ENCODE measurements at regions not wholly inside any gene's neighbourhood (a gene's known extent, or its start where the extent isn't known, plus 50 kb on each side); places are given as distances from the start of the nearest gene placed in this dataset.

DNA sequence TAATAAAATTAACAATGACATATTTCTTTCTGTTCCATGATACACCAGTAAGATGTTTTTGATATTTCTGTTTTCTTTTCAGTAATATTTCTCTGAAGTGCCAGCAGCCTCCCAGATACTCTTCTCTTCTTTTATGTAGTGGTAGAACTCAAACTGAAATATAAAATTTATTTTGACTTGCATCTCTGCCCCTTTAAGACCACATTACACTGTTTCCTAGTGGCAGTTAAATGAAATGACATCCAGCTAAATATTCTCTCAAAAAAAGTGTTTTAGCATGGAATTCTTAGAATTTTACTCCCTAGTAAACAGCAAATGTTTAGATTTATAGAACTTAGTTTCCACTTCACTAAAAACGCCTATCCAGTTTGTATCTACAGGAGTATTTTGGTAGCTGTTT, 237.2 kb upstream of the MTPN start:
- no peaks in the 10 kb centered on the region for H3K36me3 Mint-ChIP-seq (ENCODE audit: unreplicated experiment)
- no peak for DNase-seq (ENCODE audit: extremely low spot score, unreplicated experiment)
- no peaks in the 10 kb centered on the region for H3K9me3 Mint-ChIP-seq (ENCODE audit: unreplicated experiment)
- no peak overlapping the region for H3K4me3 Mint-ChIP-seq (ENCODE audit: unreplicated experiment)
- H3K27me3 Mint-ChIP-seq (ENCODE audit: unreplicated experiment) = peaks cover 22% of the 10 kb centered on the region
- H3K4me1 Mint-ChIP-seq (ENCODE audit: unreplicated experiment) = no peaks in the 10 kb centered on the region
- peak; percentile 14 for TF ChIP-seq CTCF (IDR thresholded peaks at IDR 0.05)
- H3K27ac Mint-ChIP-seq (ENCODE audit: unreplicated experiment) = no peak overlapping the region

- H3K27ac Mint-ChIP-seq (ENCODE audit: unreplicated experiment) = no peak overlapping the region
- no peak overlapping the region for H3K4me3 Mint-ChIP-seq (ENCODE audit: unreplicated experiment)
- no peaks in the 10 kb centered on the region for H3K9me3 Mint-ChIP-seq (ENCODE audit: unreplicated experiment)
- no peaks in the 10 kb centered on the region for H3K36me3 Mint-ChIP-seq (ENCODE audit: unreplicated experiment)
- H3K4me1 Mint-ChIP-seq (ENCODE audit: unreplicated experiment) = no peaks in the 10 kb centered on the region
- DNase-seq (ENCODE audit: extremely low spot score, unreplicated experiment) = no peak
- peaks cover 15% of the 10 kb centered on the region for H3K27me3 Mint-ChIP-seq (ENCODE audit: unreplicated experiment)
- TF ChIP-seq CTCF (IDR thresholded peaks at IDR 0.05) = no peak
Observed at GRCh38 chr7:136213012-136213411, 235.9 kb upstream of the MTPN start.

GRCh38 chr7:136210664-136211063, 233.5 kb upstream of the MTPN start:
- no peaks in the 10 kb centered on the region for H3K36me3 Mint-ChIP-seq (ENCODE audit: unreplicated experiment)
- H3K4me1 Mint-ChIP-seq (ENCODE audit: unreplicated experiment) = no peaks in the 10 kb centered on the region
- H3K9me3 Mint-ChIP-seq (ENCODE audit: unreplicated experiment) = peaks cover 3% of the 10 kb centered on the region
- no peak overlapping the region for H3K27ac Mint-ChIP-seq (ENCODE audit: unreplicated experiment)
- TF ChIP-seq CTCF (IDR thresholded peaks at IDR 0.05) = no peak
- no peak overlapping the region for H3K4me3 Mint-ChIP-seq (ENCODE audit: unreplicated experiment)
- no peak for DNase-seq (ENCODE audit: extremely low spot score, unreplicated experiment)
- H3K27me3 Mint-ChIP-seq (ENCODE audit: unreplicated experiment) = peaks cover 13% of the 10 kb centered on the region

GRCh38 chr7:136210079-136210478, 232.9 kb upstream of the MTPN start:
- Mint-ChIP-seq H3K9me3 (ENCODE audit: unreplicated experiment) (peaks cover 3% of the 10 kb centered on the region), H3K4me3 (ENCODE audit: unreplicated experiment) (no peak overlapping the region), H3K4me1 (ENCODE audit: unreplicated experiment) (no peaks in the 10 kb centered on the region), H3K36me3 (ENCODE audit: unreplicated experiment) (no peaks in the 10 kb centered on the region), H3K27me3 (ENCODE audit: unreplicated experiment) (peaks cover 13% of the 10 kb centered on the region), H3K27ac (ENCODE audit: unreplicated experiment) (no peak overlapping the region)
- no peak for DNase-seq (ENCODE audit: extremely low spot score, unreplicated experiment)
- TF ChIP-seq CTCF (IDR thresholded peaks at IDR 0.05) = no peak

DNA sequence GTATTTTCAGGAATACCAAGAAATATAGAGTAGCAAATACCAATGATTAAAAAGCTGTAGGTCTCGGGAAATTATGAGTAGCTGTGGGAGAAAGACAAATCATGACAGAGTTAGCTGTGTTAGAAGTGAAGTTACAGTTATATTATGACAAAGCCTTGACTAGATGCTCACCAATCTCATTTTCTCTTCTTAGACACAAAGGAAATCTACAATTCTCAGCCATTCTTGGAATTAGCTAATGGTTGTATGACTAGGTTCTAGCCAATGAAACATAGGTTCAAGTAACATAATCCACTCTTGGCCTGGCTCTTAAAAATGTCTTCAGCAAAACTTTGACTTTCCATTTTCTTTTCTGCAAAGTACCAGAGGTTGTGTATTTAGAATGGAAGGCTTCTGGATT, 228.8 kb upstream of the MTPN start:
- Mint-ChIP-seq H3K27me3 (ENCODE audit: unreplicated experiment) (peaks cover 8% of the 10 kb centered on the region), H3K9me3 (ENCODE audit: unreplicated experiment) (peaks cover 3% of the 10 kb centered on the region), H3K4me1 (ENCODE audit: unreplicated experiment) (no peaks in the 10 kb centered on the region), H3K36me3 (ENCODE audit: unreplicated experiment) (no peaks in the 10 kb centered on the region), H3K4me3 (ENCODE audit: unreplicated experiment) (no peak overlapping the region), H3K27ac (ENCODE audit: unreplicated experiment) (no peak overlapping the region)
- no peak for TF ChIP-seq CTCF (IDR thresholded peaks at IDR 0.05)
- no peak for DNase-seq (ENCODE audit: extremely low spot score, unreplicated experiment)

All from osteocyte (in vitro differentiated cells).